Erythroblast (primary cell): ENCODE measurements at regions not wholly inside any gene's neighbourhood (a gene's known extent, or its start where the extent isn't known, plus 50 kb on each side); places are given as distances from the start of the nearest gene placed in this dataset.

Source experiments
- GATA1 ChIP-seq: IDR thresholded peaks from 2 replicates; pipeline ENCODE4 v1.6.1; 2011; ENCODE audit warnings: low read depth, mild to moderate bottlenecking, control low read depth, low read length, moderate library complexity
- POLR2A ChIP-seq: IDR thresholded peaks from 2 replicates; pipeline ENCODE4 v1.6.1; 2011; ENCODE audit warnings: mild to moderate bottlenecking, low read length

DNA sequence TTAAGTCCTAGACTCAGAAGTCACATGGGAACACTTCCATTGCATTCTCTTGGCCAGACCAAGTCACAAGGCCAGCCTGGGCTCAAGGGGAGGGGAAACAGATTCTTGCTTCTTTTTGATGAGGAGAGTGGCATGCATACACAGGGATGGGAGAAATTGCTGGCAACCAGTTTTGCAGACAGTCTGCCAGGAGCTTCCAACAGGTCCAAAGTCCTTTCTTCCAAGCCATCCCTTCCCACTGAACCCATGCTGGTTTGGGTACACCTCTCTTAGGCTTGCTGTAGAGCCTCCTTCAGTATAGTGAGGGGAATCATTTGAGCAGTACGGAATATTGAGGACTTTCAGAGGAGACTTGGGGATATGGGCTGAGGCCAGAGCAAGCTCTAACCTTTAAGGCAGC, 267.8 kb downstream of the BCOR start:
- TF ChIP-seq POLR2A (no peak), GATA1 (no peak)
